Heart right ventricle (tissue), 16 donors: ENCODE measurements at regions not wholly inside any gene's neighbourhood (a gene's known extent, or its start where the extent isn't known, plus 50 kb on each side); places are given as distances from the start of the nearest gene placed in this dataset.

Source experiments
- ATAC-seq, 8 donors: fragments of 200-7000 bp; cut with Tn5 transposase; one replicate each; pipeline ENCODE4 v1.9.1; 2020; ENCODE audit warnings: mild to moderate bottlenecking in 8 of 8, moderate library complexity in 8 of 8, moderate number of reproducible peaks in 1 of 8
- DNase-seq, 2 donors: peaks; one replicate each; pipeline ENCODE4 v3.0.0-alpha.2; 2020
- H3K27ac ChIP-seq, 10 donors: fragments of 200-600 bp; sonication (generic) in 2 of 10; one replicate each; pipeline versions ENCODE4 v1.5.0 to v1.8.0; 2020 to 2022; ENCODE audit warnings: mild to moderate bottlenecking in 3 of 10
- H3K27me3 ChIP-seq, 7 donors: fragments of 200-600 bp; one replicate each; pipeline ENCODE4 v1.8.0; 2021 to 2022; ENCODE audit warnings: mild to moderate bottlenecking in 2 of 7
- H3K36me3 ChIP-seq, 9 donors: fragments of 200-600 bp; sonication (generic) in 1 of 9; one replicate each; pipeline versions ENCODE4 v1.5.0 to v1.8.0; 2020 to 2022; ENCODE audit warnings: mild to moderate bottlenecking in 2 of 9
- H3K4me1 ChIP-seq, 9 donors: fragments of 200-600 bp; sonication (generic) in 1 of 9; one replicate each; pipeline versions ENCODE4 v1.5.0 to v1.8.0; 2020 to 2022; ENCODE audit warnings: mild to moderate bottlenecking in 4 of 9
- H3K4me3 ChIP-seq, 10 donors: fragments of 200-600 bp; sonication (generic) in 2 of 10; one replicate each; pipeline versions ENCODE4 v1.5.0 to v1.8.0; 2020 to 2022; ENCODE audit warnings: mild to moderate bottlenecking in 7 of 10, moderate library complexity in 2 of 10
- H3K9me3 ChIP-seq, 11 donors: fragments of 200-600 bp in 10 of 11; sonication (generic) in 2 of 11; one replicate each; pipeline versions ENCODE4 v1.5.0 to v1.8.0; 2013 to 2022; ENCODE audit warnings: mild to moderate bottlenecking in 2 of 11, control low read depth in 1 of 11, moderate library complexity in 1 of 11
- CTCF ChIP-seq, 9 donors: fragments of 200-600 bp; sonication (generic) in 2 of 9; IDR thresholded peaks; one replicate each; pipeline versions ENCODE4 v1.5.0 to v1.8.0; 2021 to 2022; ENCODE audit warnings: antibody characterized with exemption in 9 of 9, mild to moderate bottlenecking in 5 of 9, moderate library complexity in 1 of 9
- WGBS, 2 donors: extraction: QIAGEN DNeasy Blood & Tissue Kit; methylation state at CpG; one replicate each; pipeline ENCODE4 v1.1.7; 2013; ENCODE audit warnings: inconsistent platforms in 1 of 2; 5-methylcytosine and 5-hydroxymethylcytosine counted together
- intact Hi-C, 10 donors: fragments of 100-400 bp; cut with DNase I; formaldehyde crosslinking; loops; one replicate each; pipeline versions ENCODE4 v1.11.1 to v1.14.2; 2022
- donor health status: Arrhythmogenic right ventricular cardiomyopathy.
- donor health status: ischemic (EF 13 %, LVEDD 7.1; RV severe dilation, severe dysfunction).
- donor health status: healthy with polysubstance abuse.
- donor health status: DM: no; HTN: yes; CAD: no.
- donor health status: DM: no; HTN: no; CAD: no.
- donor health status: ischemic (EF 25% LVEDD 6.9; RV normal size, moderate dysfunction).
- donor health status: ischemic (EF 25% LVEDD 5.7; RV mildly dilated, moderate dysfunction).
- donor health status: healthy.
- donor health status: DM: yes; HTN: yes; CAD: no.
- donor health status: Ischemic cardiomyopathy.
- donor health status: ischemic (EF 35%, LVEDD 5.7; RV mildly dilated, moderate dysfunction).
- donor health status: nonischemic (EF 11% LVEDD 7.7; RV severe dilation, severe dysfunction).
- donor health status: DM: yes; HTN: yes; CAD: no.
- donor health status: PGD.
- donor health status: ischemic (EF 29% LVEDD 5.4; RV normal size, mild dysfunction).
- donor health status: nonischemic (EF 23%, LVEDD 6.1; RV moderate dilation, normal function).

- Histone ChIP-seq H3K9me3 (peaks cover 0 to 29% (median 4%) of the 10 kb centered on the region in 11 donors), H3K27ac (no peak overlapping the region), H3K4me3 (no peak overlapping the region), H3K36me3 (no peaks in the 10 kb centered on the region), H3K4me1 (peaks cover 0 to 22% (median 7%) of the 10 kb centered on the region in 9 donors), H3K27me3 (no peaks in the 10 kb centered on the region)
- no peak for DNase-seq
- no peak for ATAC-seq
- intact Hi-C loops = loop anchor here in 1 of 10 donors (5.0 kb wide), 1 partner anchor 69 kb away; no protein-coding TSS in a partner anchor
- WGBS, 2 donors = 91 to 98% methylated on average over 16 of the region's 16 CpGs
- TF ChIP-seq CTCF (IDR thresholded peaks at IDR 0.05) = no peak
Measured at GRCh38 chr2:236641051-236641726, 71.6 kb downstream of the ACKR3 start.

DNA sequence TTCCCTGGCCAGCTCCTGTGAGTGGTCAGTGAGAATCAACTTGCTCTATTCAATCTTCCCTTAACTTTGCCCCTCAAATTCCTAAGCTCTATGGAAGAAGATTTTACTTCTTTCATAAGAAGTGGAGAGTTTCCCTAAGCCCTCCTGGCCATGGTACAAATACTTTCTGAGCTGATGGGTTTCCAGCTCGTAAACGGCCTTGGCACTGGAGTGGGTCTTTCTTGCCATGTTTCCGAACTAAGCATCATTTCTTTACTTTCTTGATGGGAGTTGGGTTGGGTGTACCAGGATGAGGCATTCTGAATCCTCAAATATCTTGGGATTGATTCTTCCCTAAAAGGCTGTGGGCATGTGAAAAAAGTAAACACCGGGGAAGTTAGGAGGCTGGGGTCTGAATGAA lies 72.5 kb downstream of the ACKR3 start:
- intact Hi-C loops = loop anchor here in 1 of 10 donors (5.0 kb wide), 1 partner anchor 70 kb away; no protein-coding TSS in a partner anchor

DNA sequence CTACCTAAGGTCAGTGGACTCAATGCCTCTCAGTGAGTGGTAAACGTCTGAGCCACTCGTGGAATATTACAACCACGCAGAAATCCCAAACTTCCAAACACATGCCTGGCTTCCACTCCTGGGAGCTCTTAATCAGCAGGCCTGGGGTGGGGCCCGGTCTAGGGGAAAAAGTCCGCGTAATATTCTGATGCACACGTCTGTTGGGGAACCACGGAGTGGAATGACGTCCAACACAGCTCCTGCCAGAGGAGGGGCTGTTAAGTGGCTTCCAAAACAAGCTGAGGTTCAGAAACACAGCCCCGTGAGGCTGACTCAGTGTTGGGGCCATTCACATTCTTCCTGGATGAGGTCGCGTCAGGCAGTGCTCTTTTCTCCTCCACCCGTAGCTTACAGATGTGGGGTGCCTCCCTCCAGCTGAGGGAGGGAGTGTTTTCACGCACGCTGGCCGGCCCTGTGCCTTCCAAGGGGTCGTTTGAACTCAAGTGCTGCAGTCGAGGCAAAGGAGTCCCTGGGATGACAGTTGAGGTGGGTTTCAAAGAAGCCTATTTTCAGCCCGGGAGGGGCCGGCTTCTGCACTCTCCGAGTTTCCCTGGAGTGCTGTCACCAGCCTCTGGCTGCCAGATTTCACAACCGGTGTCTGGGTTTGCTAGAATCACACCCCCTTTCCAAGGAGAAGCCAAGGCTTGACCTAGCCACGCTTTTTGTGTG lies 73.1 kb downstream of the ACKR3 start:
- ATAC-seq = peak; percentile 87 to 95 (median 92)
- Histone ChIP-seq H3K27ac (peak overlapping the region in 9 of 10 donors; percentile 20 to 83 (median 61)), H3K9me3 (peaks cover 0 to 29% (median 4%) of the 10 kb centered on the region in 11 donors), H3K27me3 (no peaks in the 10 kb centered on the region), H3K4me1 (peaks cover 0 to 25% (median 7%) of the 10 kb centered on the region in 9 donors), H3K36me3 (no peaks in the 10 kb centered on the region), H3K4me3 (no peak overlapping the region)
- 24 to 31% methylated on average over 23 of the region's 23 CpGs for WGBS, 2 donors
- DNase-seq = peak; percentile 74 to 88
- intact Hi-C loops = loop anchor here in 1 of 10 donors (5.0 kb wide), 1 partner anchor 70 kb away; no protein-coding TSS in a partner anchor
- TF ChIP-seq CTCF (IDR thresholded peaks at IDR 0.05) = no peak

More for the DNA sequence above, 72.5 kb downstream of the ACKR3 start:
- TF ChIP-seq CTCF (IDR thresholded peaks at IDR 0.05) = no peak
- Histone ChIP-seq H3K4me1 (peaks cover 0 to 25% (median 7%) of the 10 kb centered on the region in 9 donors), H3K27ac (peak overlapping the region in 8 of 10 donors; percentile 21 to 83 (median 59)), H3K9me3 (peaks cover 0 to 29% (median 4%) of the 10 kb centered on the region in 11 donors), H3K36me3 (no peaks in the 10 kb centered on the region), H3K4me3 (no peak overlapping the region), H3K27me3 (no peaks in the 10 kb centered on the region)
- 66 to 73% methylated on average over 4 of the region's 4 CpGs for WGBS, 2 donors
- no peak for DNase-seq
- peak in 1 of 8 donors; percentile 3 for ATAC-seq

GRCh38 chr2:236643480-236643879 lies 73.9 kb downstream of the ACKR3 start:
- H3K36me3 ChIP-seq = no peaks in the 10 kb centered on the region
- WGBS, 2 donors = 96% methylated on average over 8 of the region's 8 CpGs
- H3K9me3 ChIP-seq = peaks cover 0 to 29% (median 4%) of the 10 kb centered on the region in 11 donors
- DNase-seq = no peak
- no peaks in the 10 kb centered on the region for H3K27me3 ChIP-seq
- intact Hi-C loops = loop anchor here in 1 of 10 donors (5.0 kb wide), 1 partner anchor 71 kb away; no protein-coding TSS in a partner anchor
- no peak for TF ChIP-seq CTCF (IDR thresholded peaks at IDR 0.05)
- peaks cover 0 to 25% (median 7%) of the 10 kb centered on the region in 9 donors for H3K4me1 ChIP-seq
- peak overlapping the region in 9 of 10 donors; percentile 20 to 83 (median 61) for H3K27ac ChIP-seq
- no peak overlapping the region for H3K4me3 ChIP-seq
- no peak for ATAC-seq
